GM12878 (cell line): ENCODE measurements at regions not wholly inside any gene's neighbourhood (a gene's known extent, or its start where the extent isn't known, plus 50 kb on each side); places are given as distances from the start of the nearest gene placed in this dataset.

Experiments used
- ATAC-seq: fragments of 200-7000 bp; cut with Tn5 transposase; 3 replicates; pipeline ENCODE4 v1.9.1; 2020; ENCODE audit warnings: mild to moderate bottlenecking, moderate library complexity
- BruUV-seq: library from RNA; stranded (reverse); fragments of 400-500 nt; replicated peaks from 2 replicates; lab custom pipeline; 2021; lab: Mats Ljungman, UMichigan
- CTCF ChIA-PET: fragments of 300-600 bp; sonication (Branson Sonifier 250); formaldehyde crosslinking; extraction: SDS; loops from one replicate; lab custom pipeline; 2021; ENCODE audit warnings: inconsistent platforms; lab: Yijun Ruan, JAX
- POLR2A ChIA-PET: fragments of 350-600 bp; formaldehyde crosslinking; extraction: SDS; loops from one replicate; lab custom pipeline; 2021; ENCODE audit warnings: inconsistent platforms; lab: Charles Lee
- RAD21 ChIA-PET: fragments of 300-600 bp; sonication (Branson Sonifier 250); formaldehyde crosslinking; loops from one replicate; lab custom pipeline; 2023; ENCODE audit warnings: antibody characterized with exemption; ENCODE audit not compliant: unreplicated experiment; lab: Charles Lee
- SMC1A ChIA-PET: fragments of 300-600 bp; sonication (Branson Sonifier 250); formaldehyde crosslinking; loops from one replicate; lab custom pipeline; 2023; ENCODE audit not compliant: unreplicated experiment, uncharacterized antibody; lab: Charles Lee
- DNase-seq: peaks from one replicate; pipeline ENCODE4 v3.0.0-alpha.2; 2011; ENCODE audit warnings: low read depth, low spot score
- FAIRE-seq: peaks from 3 replicates; lab custom pipeline; 2011; peaks lifted over from hg19 to GRCh38; lab: Jason Lieb, UNC
- H2AFZ ChIP-seq: 2 replicates; pipeline ENCODE4 v1.6.0; 2011; ENCODE audit warnings: low read depth, low read length, control low read depth; ENCODE audit not compliant: control insufficient read depth
- H3K27ac ChIP-seq: 2 replicates; pipeline ENCODE4 v1.5.1; 2011; ENCODE audit warnings: control low read depth; ENCODE audit not compliant: control insufficient read depth, insufficient read depth
- H3K27me3 ChIP-seq, 2 experiments: replicated peaks in 1 of 2; 2 replicates each; pipeline versions ENCODE4 v1.6.0 to v1.6.1; 2011; ENCODE audit warnings: low read length in 1 of 2; ENCODE audit not compliant: control insufficient read depth in 2 of 2, insufficient read depth in 2 of 2
- H3K36me3 ChIP-seq, 2 experiments: 2 replicates each; pipeline ENCODE4 v1.5.1; 2011; ENCODE audit warnings: low read length in 1 of 2; ENCODE audit not compliant: control insufficient read depth in 2 of 2, insufficient read depth in 2 of 2
- H3K4me1 ChIP-seq: 2 replicates; pipeline ENCODE4 v1.6.1; 2011; ENCODE audit warnings: mild to moderate bottlenecking, low read length, moderate library complexity, mixed read lengths; ENCODE audit not compliant: control insufficient read depth, insufficient read depth
- H3K4me2 ChIP-seq: 2 replicates; pipeline ENCODE4 v1.6.0; 2011; ENCODE audit warnings: control low read depth; ENCODE audit not compliant: control insufficient read depth, insufficient read depth
- H3K4me3 ChIP-seq: fragments of 200-600 bp; sonication (generic); 2 replicates; pipeline ENCODE4 v1.5.1; 2016
- H3K79me2 ChIP-seq: 2 replicates; pipeline ENCODE4 v1.6.0; 2011; ENCODE audit warnings: low read length; ENCODE audit not compliant: control insufficient read depth, insufficient read depth
- H3K9ac ChIP-seq: 2 replicates; pipeline ENCODE4 v1.8.0; 2011; ENCODE audit warnings: low read length, control low read depth, mixed read lengths; ENCODE audit not compliant: control insufficient read depth, insufficient read depth
- H3K9me3 ChIP-seq: replicated peaks from 3 replicates; pipeline ENCODE4 v1.5.1; 2011; ENCODE audit warnings: mild to moderate bottlenecking, low read length; ENCODE audit not compliant: control insufficient read depth, insufficient read depth
- H4K20me1 ChIP-seq: 2 replicates; pipeline ENCODE4 v1.6.0; 2011; ENCODE audit not compliant: control insufficient read depth, insufficient read depth
- CBX3 ChIP-seq: fragments of 200-600 bp; sonication (generic); IDR thresholded peaks from 2 replicates; pipeline ENCODE4 v1.6.1; 2016; ENCODE audit warnings: low read depth, borderline replicate concordance
- EED ChIP-seq: sonication (generic); IDR thresholded peaks from 2 replicates; pipeline ENCODE4 v1.6.1; 2016; ENCODE audit warnings: antibody characterized with exemption, low read depth
- IKZF1 ChIP-seq: fragments of 450-650 bp; conservative IDR thresholded peaks from 2 replicates; pipeline ENCODE4 v1.6.1; 2017; ENCODE audit warnings: antibody characterized with exemption, mild to moderate bottlenecking
- IKZF2 ChIP-seq, 2 experiments: fragments of 450-650 bp; IDR thresholded peaks; 2 replicates each; pipeline ENCODE4 v1.6.1; 2017; ENCODE audit warnings: mild to moderate bottlenecking in 2 of 2, moderate library complexity in 2 of 2
- JUNB ChIP-seq: IDR thresholded peaks from 2 replicates; pipeline ENCODE4 v1.6.1; 2016; ENCODE audit warnings: antibody characterized with exemption, mild to moderate bottlenecking
- KLF5 ChIP-seq: fragments of 450-650 bp; IDR thresholded peaks from 2 replicates; pipeline ENCODE4 v1.6.1; 2014; ENCODE audit warnings: mild to moderate bottlenecking; ENCODE audit not compliant: partially characterized antibody
- MTA2 ChIP-seq: fragments of 450-650 bp; IDR thresholded peaks from 2 replicates; pipeline ENCODE4 v1.6.1; 2016; ENCODE audit warnings: low read depth, mild to moderate bottlenecking, moderate library complexity
- NFIC ChIP-seq: IDR thresholded peaks from 2 replicates; pipeline ENCODE4 v1.6.1; 2012; ENCODE audit warnings: low read depth, mild to moderate bottlenecking, inconsistent platforms, low read length, moderate library complexity
- RUNX3 ChIP-seq: IDR thresholded peaks from 2 replicates; pipeline ENCODE4 v1.6.1; 2012; ENCODE audit warnings: low read length, inconsistent platforms
- SMC3 ChIP-seq: IDR thresholded peaks from 2 replicates; pipeline ENCODE4 v1.6.1; 2011; ENCODE audit warnings: low read length, improper control_type of control experiment, borderline replicate concordance
- SPI1 ChIP-seq: IDR thresholded peaks from 2 replicates; pipeline ENCODE4 v1.6.1; 2011; ENCODE audit warnings: low read depth, mild to moderate bottlenecking, low read length, moderate library complexity, borderline replicate concordance; ENCODE audit not compliant: insufficient read depth
- TCF12 ChIP-seq: IDR thresholded peaks from 2 replicates; pipeline ENCODE4 v1.6.1; 2011; ENCODE audit warnings: low read depth, mild to moderate bottlenecking, low read length
- WGBS: methylation state at CpG from one replicate; pipeline ENCODE4 v1.1.6; 2016; ENCODE audit warnings: low lambda C conversion rate; ENCODE audit not compliant: insufficient replicate concordance, insufficient coverage; ENCODE audit errors: missing lambda C conversion rate; 5-methylcytosine and 5-hydroxymethylcytosine counted together
- in situ Hi-C: fragments of 300-500 bp; cut with MboI; formaldehyde crosslinking; loops from 9 replicates; pipeline ENCODE4 v1.14.3; 2018; ENCODE audit warnings: mixed read lengths
- intact Hi-C: fragments of 100-400 bp; cut with micrococcal nuclease; formaldehyde crosslinking; loops from one replicate; pipeline ENCODE4 v1.14.2; 2022; ENCODE audit not compliant: unreplicated experiment
- TF ChIP-seq, protein P1 (sequence below): fragments of 450-650 bp; IDR thresholded peaks from 2 replicates; pipeline ENCODE4 v1.6.1; 2017; ENCODE audit warnings: mild to moderate bottlenecking, low read depth, inconsistent platforms; ENCODE audit not compliant: poor library complexity, severe bottlenecking
- TF ChIP-seq, protein P2 (sequence below): fragments of 450-650 bp; IDR thresholded peaks from 2 replicates; pipeline ENCODE4 v1.6.1; 2017; ENCODE audit warnings: low read depth, mild to moderate bottlenecking, moderate library complexity

DNA sequence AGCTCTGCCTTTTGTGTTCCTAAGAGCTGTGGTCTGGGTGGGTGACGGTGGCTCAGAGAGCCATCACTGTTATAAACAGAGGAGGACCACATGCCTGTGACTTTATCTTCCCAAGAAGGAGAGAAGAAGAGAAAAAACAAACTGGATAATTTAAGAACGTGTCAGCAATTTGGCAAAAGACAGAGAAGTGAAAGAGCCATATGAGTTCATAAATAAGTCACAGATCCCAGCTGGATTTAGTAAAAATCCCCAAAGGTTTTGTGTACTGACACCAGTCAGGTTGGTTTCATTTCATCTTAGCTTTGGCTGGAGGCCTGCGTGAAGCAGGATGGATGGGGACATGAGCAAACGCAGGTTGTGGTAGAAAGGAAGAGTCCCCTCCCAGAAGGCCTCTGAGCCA lies 120.7 kb downstream of the CXCL12 start:
- RAD21 ChIA-PET: interaction anchor here (0.6 to 1.3 kb wide), 2 partner anchors 15 to 122 kb away, joined by 3 read pairs; no protein-coding TSS in a partner anchor
- H3K36me3 ChIP-seq: no peaks in the 10 kb centered on the region
- no TSS peak for BruUV-seq
- whole genome bisulfite sequencing: 13% methylated on average over 4 of the region's 4 CpGs
- H4K20me1 ChIP-seq: no peaks in the 10 kb centered on the region
- no peak overlapping the region for H3K4me3 ChIP-seq
- peak; percentile 55 for TF ChIP-seq RUNX3
- TF ChIP-seq, protein P1, sequence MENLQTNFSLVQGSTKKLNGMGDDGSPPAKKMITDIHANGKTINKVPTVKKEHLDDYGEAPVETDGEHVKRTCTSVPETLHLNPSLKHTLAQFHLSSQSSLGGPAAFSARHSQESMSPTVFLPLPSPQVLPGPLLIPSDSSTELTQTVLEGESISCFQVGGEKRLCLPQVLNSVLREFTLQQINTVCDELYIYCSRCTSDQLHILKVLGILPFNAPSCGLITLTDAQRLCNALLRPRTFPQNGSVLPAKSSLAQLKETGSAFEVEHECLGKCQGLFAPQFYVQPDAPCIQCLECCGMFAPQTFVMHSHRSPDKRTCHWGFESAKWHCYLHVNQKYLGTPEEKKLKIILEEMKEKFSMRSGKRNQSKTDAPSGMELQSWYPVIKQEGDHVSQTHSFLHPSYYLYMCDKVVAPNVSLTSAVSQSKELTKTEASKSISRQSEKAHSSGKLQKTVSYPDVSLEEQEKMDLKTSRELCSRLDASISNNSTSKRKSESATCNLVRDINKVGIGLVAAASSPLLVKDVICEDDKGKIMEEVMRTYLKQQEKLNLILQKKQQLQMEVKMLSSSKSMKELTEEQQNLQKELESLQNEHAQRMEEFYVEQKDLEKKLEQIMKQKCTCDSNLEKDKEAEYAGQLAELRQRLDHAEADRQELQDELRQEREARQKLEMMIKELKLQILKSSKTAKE: no peak
- TF ChIP-seq IKZF1: peak; percentile 74
- TF ChIP-seq KLF5: no peak
- no peak for TF ChIP-seq CBX3
- TF ChIP-seq TCF12: 0 out of 2 replicates have a peak, but pooled peaks have one; percentile 46
- TF ChIP-seq NFIC: peak; percentile 60; the same call in 1 of the 2 replicates
- TF ChIP-seq EED: peak; percentile 69
- peak; percentile 63 for TF ChIP-seq SPI1
- TF ChIP-seq, protein P2, sequence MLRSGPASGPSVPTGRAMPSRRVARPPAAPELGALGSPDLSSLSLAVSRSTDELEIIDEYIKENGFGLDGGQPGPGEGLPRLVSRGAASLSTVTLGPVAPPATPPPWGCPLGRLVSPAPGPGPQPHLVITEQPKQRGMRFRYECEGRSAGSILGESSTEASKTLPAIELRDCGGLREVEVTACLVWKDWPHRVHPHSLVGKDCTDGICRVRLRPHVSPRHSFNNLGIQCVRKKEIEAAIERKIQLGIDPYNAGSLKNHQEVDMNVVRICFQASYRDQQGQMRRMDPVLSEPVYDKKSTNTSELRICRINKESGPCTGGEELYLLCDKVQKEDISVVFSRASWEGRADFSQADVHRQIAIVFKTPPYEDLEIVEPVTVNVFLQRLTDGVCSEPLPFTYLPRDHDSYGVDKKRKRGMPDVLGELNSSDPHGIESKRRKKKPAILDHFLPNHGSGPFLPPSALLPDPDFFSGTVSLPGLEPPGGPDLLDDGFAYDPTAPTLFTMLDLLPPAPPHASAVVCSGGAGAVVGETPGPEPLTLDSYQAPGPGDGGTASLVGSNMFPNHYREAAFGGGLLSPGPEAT: 0 out of 2 replicates have a peak, but pooled peaks have one; percentile 29
- TF ChIP-seq MTA2: peak; percentile 22; the same call in 1 of the 2 replicates
- TF ChIP-seq JUNB: peak; percentile 10; the same call in 1 of the 2 replicates
- TF ChIP-seq IKZF2 (IDR thresholded peaks at IDR 0.05): peak; percentile 69 to 75
- TF ChIP-seq SMC3: no peak
- H3K27ac ChIP-seq: peak overlapping the region; percentile 38; the same call in 1 of the 2 replicates
- SMC1A ChIA-PET: interaction anchor here (1.0 to 1.4 kb wide), 6 partner anchors 10 to 253 kb away, joined by 3 to 4 read pairs (median 4); no protein-coding TSS in a partner anchor
- H2AFZ ChIP-seq: peak overlapping the region; percentile 33
- intact Hi-C loops: loop anchor here (5.0 kb wide), 1 partner anchor 123 kb away; the partner anchor contains the start of gene CXCL12
- CTCF ChIA-PET: interaction anchor here (0.9 kb wide), 1 partner anchor 36 kb away, joined by 3 read pairs; no protein-coding TSS in a partner anchor
- H3K79me2 ChIP-seq: no peaks in the 10 kb centered on the region; the same call in 1 of the 2 replicates
- in situ Hi-C loops: no loop called here
- H3K4me2 ChIP-seq: peak overlapping the region; percentile 46
- POLR2A ChIA-PET: no interaction called here
- H3K4me1 ChIP-seq: peaks cover 53% of the 10 kb centered on the region
- no peaks in the 10 kb centered on the region; the same call in 2 of the 3 replicates for H3K9me3 ChIP-seq
- DNase-seq (peak; percentile 35), ATAC-seq (peak; percentile 51), FAIRE-seq (no peak)
- no peak overlapping the region for H3K9ac ChIP-seq
- H3K27me3 ChIP-seq: no peaks in the 10 kb centered on the region
